Heart right ventricle (tissue), 16 donors: ENCODE measurements at regions not wholly inside any gene's neighbourhood (a gene's known extent, or its start where the extent isn't known, plus 50 kb on each side); places are given as distances from the start of the nearest gene placed in this dataset.

Experiments
- ATAC-seq, 8 donors: fragments of 200-7000 bp; cut with Tn5 transposase; one replicate each; pipeline ENCODE4 v1.9.1; 2020; ENCODE audit warnings: mild to moderate bottlenecking in 8 of 8, moderate library complexity in 8 of 8, moderate number of reproducible peaks in 1 of 8
- DNase-seq, 2 donors: peaks; one replicate each; pipeline ENCODE4 v3.0.0-alpha.2; 2020
- H3K27ac ChIP-seq, 10 donors: fragments of 200-600 bp; sonication (generic) in 2 of 10; one replicate each; pipeline versions ENCODE4 v1.5.0 to v1.8.0; 2020 to 2022; ENCODE audit warnings: mild to moderate bottlenecking in 3 of 10
- H3K27me3 ChIP-seq, 7 donors: fragments of 200-600 bp; one replicate each; pipeline ENCODE4 v1.8.0; 2021 to 2022; ENCODE audit warnings: mild to moderate bottlenecking in 2 of 7
- H3K36me3 ChIP-seq, 9 donors: fragments of 200-600 bp; sonication (generic) in 1 of 9; one replicate each; pipeline versions ENCODE4 v1.5.0 to v1.8.0; 2020 to 2022; ENCODE audit warnings: mild to moderate bottlenecking in 2 of 9
- H3K4me1 ChIP-seq, 9 donors: fragments of 200-600 bp; sonication (generic) in 1 of 9; one replicate each; pipeline versions ENCODE4 v1.5.0 to v1.8.0; 2020 to 2022; ENCODE audit warnings: mild to moderate bottlenecking in 4 of 9
- H3K4me3 ChIP-seq, 10 donors: fragments of 200-600 bp; sonication (generic) in 2 of 10; one replicate each; pipeline versions ENCODE4 v1.5.0 to v1.8.0; 2020 to 2022; ENCODE audit warnings: mild to moderate bottlenecking in 7 of 10, moderate library complexity in 2 of 10
- H3K9me3 ChIP-seq, 11 donors: fragments of 200-600 bp in 10 of 11; sonication (generic) in 2 of 11; one replicate each; pipeline versions ENCODE4 v1.5.0 to v1.8.0; 2013 to 2022; ENCODE audit warnings: mild to moderate bottlenecking in 2 of 11, control low read depth in 1 of 11, moderate library complexity in 1 of 11
- WGBS, 2 donors: extraction: QIAGEN DNeasy Blood & Tissue Kit; methylation state at CpG; one replicate each; pipeline ENCODE4 v1.1.7; 2013; ENCODE audit warnings: inconsistent platforms in 1 of 2; 5-methylcytosine and 5-hydroxymethylcytosine counted together
- intact Hi-C, 10 donors: fragments of 100-400 bp; cut with DNase I; formaldehyde crosslinking; loops; one replicate each; pipeline versions ENCODE4 v1.11.1 to v1.14.2; 2022
- TF ChIP-seq, protein P1 (sequence below), 9 donors: fragments of 200-600 bp; sonication (generic) in 2 of 9; IDR thresholded peaks; one replicate each; pipeline versions ENCODE4 v1.5.0 to v1.8.0; 2021 to 2022; ENCODE audit warnings: antibody characterized with exemption in 9 of 9, mild to moderate bottlenecking in 5 of 9, moderate library complexity in 1 of 9
- donor health status: Arrhythmogenic right ventricular cardiomyopathy.
- donor health status: ischemic (EF 13 %, LVEDD 7.1; RV severe dilation, severe dysfunction).
- donor health status: healthy with polysubstance abuse.
- donor health status: DM: no; HTN: yes; CAD: no.
- donor health status: DM: no; HTN: no; CAD: no.
- donor health status: ischemic (EF 25% LVEDD 6.9; RV normal size, moderate dysfunction).
- donor health status: ischemic (EF 25% LVEDD 5.7; RV mildly dilated, moderate dysfunction).
- donor health status: healthy.
- donor health status: DM: yes; HTN: yes; CAD: no.
- donor health status: Ischemic cardiomyopathy.
- donor health status: ischemic (EF 35%, LVEDD 5.7; RV mildly dilated, moderate dysfunction).
- donor health status: nonischemic (EF 11% LVEDD 7.7; RV severe dilation, severe dysfunction).
- donor health status: DM: yes; HTN: yes; CAD: no.
- donor health status: PGD.
- donor health status: ischemic (EF 29% LVEDD 5.4; RV normal size, mild dysfunction).
- donor health status: nonischemic (EF 23%, LVEDD 6.1; RV moderate dilation, normal function).

DNA sequence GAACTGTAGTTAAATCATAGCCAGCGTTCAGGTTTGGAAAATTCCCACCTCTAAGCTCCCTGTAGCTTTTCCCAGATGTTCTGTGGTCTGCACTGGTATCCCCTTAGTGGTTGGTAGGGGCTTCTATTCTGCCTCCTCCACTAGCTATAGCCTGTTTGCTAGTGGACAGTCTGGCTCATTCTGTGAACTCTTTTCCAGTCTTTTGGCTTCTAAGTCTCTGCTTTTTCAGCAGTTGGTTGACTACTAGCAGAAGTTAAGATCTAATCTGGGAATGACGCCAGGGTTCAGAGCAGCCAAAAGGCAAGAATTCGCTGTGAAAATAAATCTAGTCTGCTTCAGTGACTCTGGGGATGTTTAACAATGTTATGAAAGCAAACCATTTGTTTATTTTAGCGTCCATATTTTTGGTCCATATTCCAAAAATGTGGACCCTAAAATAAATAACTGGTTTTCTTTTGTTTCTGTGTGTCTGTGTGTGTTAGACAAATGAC lies 73.7 kb upstream of the WDR72 start:
- Histone ChIP-seq H3K27me3 (no peaks in the 10 kb centered on the region), H3K36me3 (no peaks in the 10 kb centered on the region), H3K27ac (peak overlapping the region in 2 of 10 donors; percentile 27 to 52), H3K9me3 (no peaks in the 10 kb centered on the region), H3K4me1 (peaks cover 0 to 24% (median 0%) of the 10 kb centered on the region in 9 donors), H3K4me3 (no peak overlapping the region)
- TF ChIP-seq, protein P1, sequence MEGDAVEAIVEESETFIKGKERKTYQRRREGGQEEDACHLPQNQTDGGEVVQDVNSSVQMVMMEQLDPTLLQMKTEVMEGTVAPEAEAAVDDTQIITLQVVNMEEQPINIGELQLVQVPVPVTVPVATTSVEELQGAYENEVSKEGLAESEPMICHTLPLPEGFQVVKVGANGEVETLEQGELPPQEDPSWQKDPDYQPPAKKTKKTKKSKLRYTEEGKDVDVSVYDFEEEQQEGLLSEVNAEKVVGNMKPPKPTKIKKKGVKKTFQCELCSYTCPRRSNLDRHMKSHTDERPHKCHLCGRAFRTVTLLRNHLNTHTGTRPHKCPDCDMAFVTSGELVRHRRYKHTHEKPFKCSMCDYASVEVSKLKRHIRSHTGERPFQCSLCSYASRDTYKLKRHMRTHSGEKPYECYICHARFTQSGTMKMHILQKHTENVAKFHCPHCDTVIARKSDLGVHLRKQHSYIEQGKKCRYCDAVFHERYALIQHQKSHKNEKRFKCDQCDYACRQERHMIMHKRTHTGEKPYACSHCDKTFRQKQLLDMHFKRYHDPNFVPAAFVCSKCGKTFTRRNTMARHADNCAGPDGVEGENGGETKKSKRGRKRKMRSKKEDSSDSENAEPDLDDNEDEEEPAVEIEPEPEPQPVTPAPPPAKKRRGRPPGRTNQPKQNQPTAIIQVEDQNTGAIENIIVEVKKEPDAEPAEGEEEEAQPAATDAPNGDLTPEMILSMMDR (IDR thresholded peaks at IDR 0.05), result no peak
- intact Hi-C loops, result loop anchor here in 1 of 10 donors (10.0 kb wide), 1 partner anchor 48 kb away; no protein-coding TSS in a partner anchor
- DNase-seq (peak in 1 of 2 donors; percentile 47), ATAC-seq (peak in 7 of 8 donors; percentile 27 to 90 (median 70))
- 30 to 34% methylated on average over 4 of the region's 4 CpGs for WGBS, 2 donors

DNA sequence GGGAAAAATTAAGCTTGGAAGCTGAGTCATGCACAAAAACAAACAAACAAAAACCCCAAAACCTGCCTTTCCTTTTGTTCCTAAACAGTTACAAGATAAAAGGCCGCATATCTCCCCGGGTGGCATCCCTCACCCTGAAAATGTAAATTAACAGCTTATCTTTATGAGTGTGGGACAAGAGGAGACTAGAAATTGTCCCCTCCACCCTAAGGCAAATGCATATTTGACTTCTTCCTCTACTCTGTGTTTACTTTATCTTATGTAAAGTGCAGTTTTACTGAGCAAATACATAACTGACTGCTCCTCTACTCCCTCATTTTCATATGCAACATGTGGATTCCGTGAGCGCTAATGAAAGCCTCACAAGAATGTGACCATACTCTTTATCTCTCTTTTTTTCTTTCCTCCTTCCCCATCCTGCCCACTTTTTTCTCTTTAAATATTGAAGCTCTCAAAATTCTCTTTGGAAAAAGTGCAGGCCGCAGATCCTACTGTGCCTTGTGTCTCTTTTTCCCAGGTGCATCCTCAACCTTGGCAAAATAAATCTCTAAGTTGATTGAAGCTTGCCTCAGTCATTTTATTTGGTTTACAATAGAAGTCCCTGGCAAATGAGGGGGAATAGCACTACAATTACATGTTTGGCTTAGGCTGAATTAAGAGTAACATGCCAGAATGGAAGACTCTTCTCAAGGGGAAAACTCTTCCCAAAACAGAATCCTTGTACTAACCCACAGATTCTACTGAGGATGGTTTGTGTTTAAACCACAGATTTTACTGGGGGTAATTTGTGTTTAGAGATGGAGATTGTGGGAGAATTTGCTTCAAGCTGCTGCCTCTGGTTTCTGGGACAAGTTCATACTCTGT lies 72.7 kb upstream of the WDR72 start:
- Histone ChIP-seq H3K4me1 (peaks cover 0 to 24% (median 0%) of the 10 kb centered on the region in 9 donors), H3K9me3 (no peaks in the 10 kb centered on the region), H3K4me3 (no peak overlapping the region), H3K27ac (peak overlapping the region in 2 of 10 donors; percentile 27 to 52), H3K36me3 (no peaks in the 10 kb centered on the region), H3K27me3 (no peaks in the 10 kb centered on the region)
- intact Hi-C loops, result loop anchor here in 1 of 10 donors (10.0 kb wide), 1 partner anchor 47 kb away; no protein-coding TSS in a partner anchor
- DNase-seq (no peak), ATAC-seq (peak in 2 of 8 donors; percentile 19 to 44)
- WGBS, 2 donors, result 58 to 59% methylated on average over 5 of the region's 5 CpGs
- TF ChIP-seq, protein P1 (IDR thresholded peaks at IDR 0.05), result no peak

DNA sequence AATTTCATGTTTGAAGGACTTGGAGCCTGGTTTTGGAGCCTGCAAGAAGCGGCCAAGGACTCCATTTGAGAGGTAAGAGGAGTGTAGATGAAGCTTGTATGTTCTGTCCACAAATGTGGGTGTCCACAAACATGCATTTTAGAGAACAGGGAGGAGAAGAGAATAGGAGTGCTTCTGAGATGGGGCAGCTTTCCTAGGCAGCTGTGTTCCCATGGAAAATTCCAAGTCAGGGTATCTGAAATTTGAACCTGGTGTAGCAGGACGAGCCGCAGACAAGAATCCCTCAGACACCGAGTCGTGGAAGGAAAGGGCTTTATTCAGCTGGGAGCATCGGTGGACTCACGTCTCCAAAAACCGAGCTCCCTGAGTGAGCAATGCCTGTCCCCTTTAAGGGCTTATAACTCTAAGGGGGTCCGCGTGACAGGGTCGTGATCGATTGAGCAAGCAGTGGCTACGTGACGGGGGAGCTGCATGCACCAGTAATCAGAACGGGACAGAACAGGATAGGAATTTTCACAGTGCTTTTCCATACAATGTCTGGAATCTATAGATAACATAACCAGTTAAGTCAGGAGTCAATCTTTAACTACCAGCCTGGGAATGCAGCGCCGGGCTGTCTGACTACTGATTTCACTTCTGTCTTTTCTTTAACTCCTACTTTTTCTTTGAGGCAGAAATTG lies 71.4 kb upstream of the WDR72 start:
- Histone ChIP-seq H3K4me3 (no peak overlapping the region), H3K27ac (no peak overlapping the region), H3K4me1 (peaks cover 0 to 24% (median 0%) of the 10 kb centered on the region in 9 donors), H3K36me3 (no peaks in the 10 kb centered on the region), H3K9me3 (no peaks in the 10 kb centered on the region), H3K27me3 (no peaks in the 10 kb centered on the region)
- no peak for ATAC-seq
- intact Hi-C loops, result loop anchor here in 1 of 10 donors (10.0 kb wide), 1 partner anchor 46 kb away; no protein-coding TSS in a partner anchor
- 46 to 52% methylated on average over 17 of the region's 17 CpGs for WGBS, 2 donors
- TF ChIP-seq, protein P1 (IDR thresholded peaks at IDR 0.05), result no peak
- DNase-seq, result no peak

DNA sequence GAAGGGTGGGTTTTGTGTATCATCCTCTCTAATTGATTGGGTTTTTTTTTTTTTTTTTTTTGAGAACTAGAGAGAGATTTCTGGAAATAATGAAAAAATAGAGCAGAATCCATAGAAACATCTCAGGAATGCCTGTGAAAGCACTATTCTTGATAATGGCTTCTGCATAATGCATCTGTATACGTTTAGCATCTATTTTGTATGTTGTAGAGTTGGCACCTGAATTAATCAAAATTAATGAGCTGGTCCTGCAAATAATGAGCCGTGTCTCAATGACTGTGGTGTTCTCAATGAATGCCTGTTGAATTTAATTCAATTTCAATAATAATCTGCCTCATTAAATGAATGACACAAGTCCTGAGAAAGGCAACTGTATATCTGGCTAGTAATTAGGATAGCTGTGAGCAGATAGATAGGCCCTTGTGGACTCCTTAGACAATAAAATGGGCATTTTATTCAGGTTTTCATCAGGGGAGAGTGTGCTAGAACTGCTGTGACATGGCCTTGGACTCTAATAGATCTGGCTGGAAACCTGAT lies 70.5 kb upstream of the WDR72 start:
- Histone ChIP-seq H3K9me3 (peaks cover 0 to 5% (median 0%) of the 10 kb centered on the region in 11 donors), H3K4me3 (no peak overlapping the region), H3K4me1 (peaks cover 0 to 24% (median 0%) of the 10 kb centered on the region in 9 donors), H3K27ac (no peak overlapping the region), H3K36me3 (no peaks in the 10 kb centered on the region), H3K27me3 (no peaks in the 10 kb centered on the region)
- intact Hi-C loops, result loop anchor here in 1 of 10 donors (10.0 kb wide), 1 partner anchor 45 kb away; no protein-coding TSS in a partner anchor
- WGBS, 2 donors, result 78 to 85% methylated on average over 2 of the region's 2 CpGs
- no peak for DNase-seq
- TF ChIP-seq, protein P1 (IDR thresholded peaks at IDR 0.05), result no peak
- ATAC-seq, result no peak
